ENCODE measurements at regions not wholly inside any gene's neighbourhood (a gene's known extent, or its start where the extent isn't known, plus 50 kb on each side); places are given as distances from the start of the nearest gene placed in this dataset.

GRCh38 chr18:34977838-34978532, 63.2 kb upstream of the MAPRE2 start:
- Histone ChIP-seq H3K9me3 (no peaks in the 10 kb centered on the region), H3K36me3 (no peaks in the 10 kb centered on the region), H3K27me3 (peaks cover 0 to 50% (median 0%) of the 10 kb centered on the region in 4 donors), H3K4me3 (peak overlapping the region; percentile 44 to 76 (median 62)), H3K27ac (peak overlapping the region in 3 of 4 donors; percentile 68 to 77 (median 74)), H3K4me1 (peaks cover 8 to 43% (median 14%) of the 10 kb centered on the region in 3 donors)
- WGBS, 2 donors = 0 to 2% methylated on average over 11 to 31 of the region's 35 CpGs
- peak; percentile 2 for DNase-seq
- TF ChIP-seq POLR2A (IDR thresholded peaks at IDR 0.05) = no peak
- TF ChIP-seq, protein P1, sequence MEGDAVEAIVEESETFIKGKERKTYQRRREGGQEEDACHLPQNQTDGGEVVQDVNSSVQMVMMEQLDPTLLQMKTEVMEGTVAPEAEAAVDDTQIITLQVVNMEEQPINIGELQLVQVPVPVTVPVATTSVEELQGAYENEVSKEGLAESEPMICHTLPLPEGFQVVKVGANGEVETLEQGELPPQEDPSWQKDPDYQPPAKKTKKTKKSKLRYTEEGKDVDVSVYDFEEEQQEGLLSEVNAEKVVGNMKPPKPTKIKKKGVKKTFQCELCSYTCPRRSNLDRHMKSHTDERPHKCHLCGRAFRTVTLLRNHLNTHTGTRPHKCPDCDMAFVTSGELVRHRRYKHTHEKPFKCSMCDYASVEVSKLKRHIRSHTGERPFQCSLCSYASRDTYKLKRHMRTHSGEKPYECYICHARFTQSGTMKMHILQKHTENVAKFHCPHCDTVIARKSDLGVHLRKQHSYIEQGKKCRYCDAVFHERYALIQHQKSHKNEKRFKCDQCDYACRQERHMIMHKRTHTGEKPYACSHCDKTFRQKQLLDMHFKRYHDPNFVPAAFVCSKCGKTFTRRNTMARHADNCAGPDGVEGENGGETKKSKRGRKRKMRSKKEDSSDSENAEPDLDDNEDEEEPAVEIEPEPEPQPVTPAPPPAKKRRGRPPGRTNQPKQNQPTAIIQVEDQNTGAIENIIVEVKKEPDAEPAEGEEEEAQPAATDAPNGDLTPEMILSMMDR (IDR thresholded peaks at IDR 0.05) = no peak
- intact Hi-C loops (cut with DNase I) = no loop called here

GRCh38 chr18:34978533-34978893, 62.7 kb upstream of the MAPRE2 start:
- peaks cover 8 to 43% (median 14%) of the 10 kb centered on the region in 3 donors for H3K4me1 ChIP-seq
- no peaks in the 10 kb centered on the region for H3K9me3 ChIP-seq
- 0 to 2% methylated on average over 5 of the region's 5 CpGs for WGBS, 2 donors
- no peak for TF ChIP-seq POLR2A (IDR thresholded peaks at IDR 0.05)
- TF ChIP-seq, protein P1 (IDR thresholded peaks at IDR 0.05) = no peak
- no peaks in the 10 kb centered on the region for H3K36me3 ChIP-seq
- peaks cover 0 to 45% (median 0%) of the 10 kb centered on the region in 4 donors for H3K27me3 ChIP-seq
- peak overlapping the region; percentile 44 to 76 (median 62) for H3K4me3 ChIP-seq
- intact Hi-C loops (cut with DNase I) = no loop called here
- DNase-seq = no peak
- peak overlapping the region; percentile 24 to 77 (median 71) for H3K27ac ChIP-seq

- H3K9me3 ChIP-seq = no peaks in the 10 kb centered on the region
- 0 to 1% methylated on average over 8 to 9 of the region's 9 CpGs for WGBS, 2 donors
- TF ChIP-seq POLR2A (IDR thresholded peaks at IDR 0.05) = no peak
- TF ChIP-seq, protein P1 (IDR thresholded peaks at IDR 0.05) = no peak
- H3K27ac ChIP-seq = peak overlapping the region; percentile 24 to 77 (median 71)
- intact Hi-C loops (cut with DNase I) = no loop called here
- peaks cover 8 to 43% (median 14%) of the 10 kb centered on the region in 3 donors for H3K4me1 ChIP-seq
- H3K4me3 ChIP-seq = peak overlapping the region; percentile 44 to 76 (median 62)
- DNase-seq = no peak
- no peaks in the 10 kb centered on the region for H3K36me3 ChIP-seq
- H3K27me3 ChIP-seq = peaks cover 0 to 41% (median 0%) of the 10 kb centered on the region in 4 donors
Observed at GRCh38 chr18:34978953-34979608, 62.1 kb upstream of the MAPRE2 start.

- peaks cover 8 to 33% (median 14%) of the 10 kb centered on the region in 3 donors for H3K4me1 ChIP-seq
- no peak overlapping the region for H3K27ac ChIP-seq
- intact Hi-C loops (cut with DNase I) = no loop called here
- 53 to 55% methylated on average over 2 of the region's 2 CpGs for WGBS, 2 donors
- TF ChIP-seq POLR2A (IDR thresholded peaks at IDR 0.05) = no peak
- TF ChIP-seq, protein P1 (IDR thresholded peaks at IDR 0.05) = no peak
- no peaks in the 10 kb centered on the region for H3K9me3 ChIP-seq
- H3K36me3 ChIP-seq = no peaks in the 10 kb centered on the region
- no peak for DNase-seq
- H3K4me3 ChIP-seq = no peak overlapping the region
- H3K27me3 ChIP-seq = peaks cover 0 to 18% (median 0%) of the 10 kb centered on the region in 4 donors
Observed at GRCh38 chr18:34981487-34981886, 59.7 kb upstream of the MAPRE2 start.

GRCh38 chr18:34985963-34986362, 55.2 kb upstream of the MAPRE2 start:
- Histone ChIP-seq H3K27ac (no peak overlapping the region), H3K4me3 (no peak overlapping the region), H3K36me3 (no peaks in the 10 kb centered on the region), H3K4me1 (peaks cover 0 to 9% (median 0%) of the 10 kb centered on the region in 3 donors), H3K27me3 (peaks cover 0 to 26% (median 0%) of the 10 kb centered on the region in 4 donors), H3K9me3 (no peaks in the 10 kb centered on the region)
- intact Hi-C loops (cut with DNase I) = no loop called here
- TF ChIP-seq POLR2A (IDR thresholded peaks at IDR 0.05) = no peak
- TF ChIP-seq, protein P1 (IDR thresholded peaks at IDR 0.05) = no peak
- 84 to 89% methylated on average over 2 of the region's 2 CpGs for WGBS, 2 donors
- DNase-seq = no peak

Data from esophagus squamous epithelium (tissue), 5 donors.